ENCODE measurements at regions not wholly inside any gene's neighbourhood (a gene's known extent, or its start where the extent isn't known, plus 50 kb on each side); places are given as distances from the start of the nearest gene placed in this dataset.

DNA sequence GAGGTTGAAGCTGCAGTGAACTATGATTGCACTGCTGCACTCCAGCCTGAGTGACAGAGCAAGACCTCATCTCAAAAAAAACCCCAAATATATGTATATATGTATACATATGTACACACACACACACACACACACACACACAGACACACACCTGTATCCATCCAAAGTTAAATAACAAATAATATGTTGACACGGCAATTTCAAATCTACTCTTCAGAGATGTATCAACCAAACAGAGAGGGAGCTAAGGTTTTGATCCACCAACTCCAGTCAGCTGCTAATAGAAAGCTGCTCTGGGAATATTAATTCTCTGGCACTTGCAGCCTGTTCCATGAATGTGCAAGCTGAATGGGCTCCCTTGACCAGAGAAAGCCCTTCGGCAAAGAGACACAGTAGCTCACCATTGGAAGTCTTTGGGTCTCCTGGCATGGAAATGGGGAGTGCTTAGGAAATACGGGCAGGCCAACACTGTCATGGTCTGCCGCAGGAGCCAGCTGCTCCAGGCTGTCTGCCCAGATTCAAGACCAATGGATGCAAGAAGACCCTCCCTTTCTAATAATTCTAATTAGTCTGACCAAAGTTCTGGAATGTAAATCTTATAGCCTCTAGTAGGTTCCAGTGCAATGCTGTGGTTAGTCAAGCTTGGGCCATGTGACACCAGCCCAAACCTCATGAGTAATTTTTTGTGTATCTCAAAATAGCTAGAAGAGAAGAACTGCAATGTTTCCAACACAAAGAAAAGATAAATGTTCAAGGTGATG is 299.8 kb downstream of the KBTBD8 start:
- TF ChIP-seq, protein P1, sequence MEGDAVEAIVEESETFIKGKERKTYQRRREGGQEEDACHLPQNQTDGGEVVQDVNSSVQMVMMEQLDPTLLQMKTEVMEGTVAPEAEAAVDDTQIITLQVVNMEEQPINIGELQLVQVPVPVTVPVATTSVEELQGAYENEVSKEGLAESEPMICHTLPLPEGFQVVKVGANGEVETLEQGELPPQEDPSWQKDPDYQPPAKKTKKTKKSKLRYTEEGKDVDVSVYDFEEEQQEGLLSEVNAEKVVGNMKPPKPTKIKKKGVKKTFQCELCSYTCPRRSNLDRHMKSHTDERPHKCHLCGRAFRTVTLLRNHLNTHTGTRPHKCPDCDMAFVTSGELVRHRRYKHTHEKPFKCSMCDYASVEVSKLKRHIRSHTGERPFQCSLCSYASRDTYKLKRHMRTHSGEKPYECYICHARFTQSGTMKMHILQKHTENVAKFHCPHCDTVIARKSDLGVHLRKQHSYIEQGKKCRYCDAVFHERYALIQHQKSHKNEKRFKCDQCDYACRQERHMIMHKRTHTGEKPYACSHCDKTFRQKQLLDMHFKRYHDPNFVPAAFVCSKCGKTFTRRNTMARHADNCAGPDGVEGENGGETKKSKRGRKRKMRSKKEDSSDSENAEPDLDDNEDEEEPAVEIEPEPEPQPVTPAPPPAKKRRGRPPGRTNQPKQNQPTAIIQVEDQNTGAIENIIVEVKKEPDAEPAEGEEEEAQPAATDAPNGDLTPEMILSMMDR (IDR thresholded peaks at IDR 0.05; ENCODE audit: low read length), result no peak
- TF ChIP-seq EZH2 (IDR thresholded peaks at IDR 0.05; ENCODE audit: borderline replicate concordance, low read length), result no peak
